Erythroblast (primary cell): ENCODE measurements at regions not wholly inside any gene's neighbourhood (a gene's known extent, or its start where the extent isn't known, plus 50 kb on each side); places are given as distances from the start of the nearest gene placed in this dataset.

Source experiments
- GATA1 ChIP-seq: IDR thresholded peaks from 2 replicates; pipeline ENCODE4 v1.6.1; 2011; ENCODE audit warnings: low read depth, mild to moderate bottlenecking, control low read depth, low read length, moderate library complexity
- POLR2A ChIP-seq: IDR thresholded peaks from 2 replicates; pipeline ENCODE4 v1.6.1; 2011; ENCODE audit warnings: mild to moderate bottlenecking, low read length

GRCh38 chr14:94679106-94679810 lies 67.1 kb downstream of the SERPINA3 start:
- TF ChIP-seq POLR2A (no peak), GATA1 (no peak)
